C1 segment of cervical spinal cord (tissue), 14 donors: ENCODE measurements at regions not wholly inside any gene's neighbourhood (a gene's known extent, or its start where the extent isn't known, plus 50 kb on each side); places are given as distances from the start of the nearest gene placed in this dataset.
"Not testable (repeated sequence)": the region's sequence is repeated elsewhere in the genome, so short reads cannot be mapped to it uniquely, and the experiment has no call there.

Source experiments
- DNase-seq, 14 donors: peaks; one replicate each; lab custom pipeline; 2025; lab: John Stamatoyannopoulos, UW

DNA sequence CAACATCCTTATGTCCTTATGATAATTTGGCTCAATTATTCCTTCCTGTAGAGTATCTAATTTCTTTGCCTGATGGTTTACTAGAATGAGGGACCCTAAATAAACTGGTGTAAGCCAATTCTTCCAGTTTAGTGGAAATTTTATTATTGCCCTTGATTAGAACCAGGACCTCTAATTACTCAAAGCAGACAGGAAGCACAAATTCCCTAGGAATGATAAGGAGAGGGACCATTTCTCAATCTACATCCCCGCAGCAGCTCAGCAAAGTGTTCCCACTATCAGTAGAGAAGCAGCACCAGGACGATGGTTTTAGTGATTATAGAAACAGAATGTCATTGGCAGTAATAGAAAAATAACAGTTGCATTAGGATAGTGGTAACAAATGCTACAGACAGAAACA, 97.1 kb downstream of the PLPPR4 start:
- no peak for DNase-seq

DNA sequence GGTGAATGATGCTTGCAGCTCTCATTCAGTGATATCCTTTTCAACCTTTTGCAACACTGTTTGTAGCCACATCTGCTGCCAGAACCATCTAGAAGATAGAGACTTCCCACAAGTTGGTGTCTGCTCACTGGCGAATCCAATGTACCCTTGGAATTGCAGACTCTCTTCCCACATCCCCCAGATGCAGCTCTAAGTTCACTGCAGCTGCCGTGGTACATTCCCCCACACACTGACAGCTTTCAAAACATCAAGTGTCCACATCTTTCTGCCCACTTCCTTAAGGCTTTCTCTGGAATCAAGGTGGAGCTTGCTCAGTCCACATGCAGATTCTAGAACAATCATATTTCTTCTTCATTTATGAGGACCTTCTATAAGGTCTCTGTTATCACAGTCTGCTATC, 99.2 kb downstream of the PLPPR4 start:
- no peak for DNase-seq

DNA sequence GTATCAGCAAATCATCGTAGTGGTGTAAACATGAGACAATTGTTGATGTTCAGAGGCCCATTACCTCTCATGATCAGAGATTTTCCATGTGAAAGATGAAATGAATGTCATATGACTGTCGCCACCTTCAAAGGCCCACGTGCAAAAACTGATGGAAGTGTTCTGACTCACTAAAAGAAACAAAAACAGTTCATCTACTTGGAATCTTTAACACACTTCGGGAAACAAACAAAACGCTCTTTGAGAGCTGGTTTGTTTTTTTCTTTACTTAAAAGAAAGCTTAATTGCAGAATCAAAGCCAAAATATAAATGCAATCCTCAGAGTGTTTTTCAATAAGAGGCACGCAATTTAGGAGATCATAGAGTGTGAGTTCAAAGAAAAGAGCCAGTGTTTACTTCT, 100.8 kb downstream of the PLPPR4 start:
- no peak for DNase-seq

DNA sequence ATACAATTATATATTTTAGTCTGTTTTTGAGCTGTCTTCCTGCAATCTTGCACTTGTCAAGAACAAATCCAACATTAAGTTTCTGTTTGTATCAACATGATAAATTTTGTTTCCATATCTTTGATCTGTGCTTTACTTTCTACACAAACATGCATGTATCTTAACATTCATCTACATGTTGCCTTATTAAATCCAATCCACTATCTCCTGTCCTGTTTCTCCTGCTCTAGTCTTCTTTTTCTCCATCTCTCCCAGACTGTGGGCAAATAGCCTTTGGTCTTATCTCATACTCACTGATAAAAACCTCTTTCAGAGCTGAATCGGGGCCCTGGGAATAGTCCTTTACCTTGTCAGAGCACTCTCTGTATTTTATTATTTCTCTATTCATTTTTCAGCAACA, 101.3 kb downstream of the PLPPR4 start:
- no peak for DNase-seq

DNA sequence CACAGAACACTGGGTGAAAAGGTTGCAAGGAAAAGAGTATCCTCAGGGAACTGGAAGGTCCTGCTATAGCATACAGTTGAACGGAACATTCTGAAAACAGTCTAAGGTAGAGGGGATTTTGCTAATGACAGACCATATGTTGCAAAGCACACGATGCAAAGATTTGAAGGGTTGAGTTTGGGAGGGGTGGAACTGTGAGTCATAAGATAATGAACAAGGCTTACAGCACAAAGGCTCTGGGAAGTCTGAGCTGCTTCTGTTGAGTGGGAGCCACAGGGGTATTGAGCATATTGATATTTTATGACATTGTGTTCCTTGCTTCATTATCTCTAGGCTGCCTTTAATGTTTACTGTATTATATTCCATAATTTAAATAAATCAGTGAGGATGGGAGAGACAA, 104.9 kb downstream of the PLPPR4 start:
- no peak for DNase-seq

DNA sequence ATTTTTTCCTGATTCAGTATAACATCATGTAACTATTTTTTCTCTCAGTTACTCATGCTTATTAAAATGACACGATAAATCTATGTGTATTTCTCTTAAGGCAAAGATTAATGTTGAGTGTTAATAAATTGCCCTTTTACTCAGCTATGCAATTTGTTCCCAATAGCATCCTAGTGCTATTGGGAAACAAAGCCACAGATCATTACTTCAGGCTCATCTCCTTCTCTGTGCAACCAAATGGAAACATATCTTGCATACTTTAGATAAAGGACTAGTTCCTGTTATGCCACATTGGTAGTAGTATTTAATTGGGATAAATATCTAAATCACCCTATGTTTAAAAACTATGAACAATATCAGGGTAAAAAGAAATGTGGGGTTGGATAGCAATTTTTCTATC, 106.2 kb downstream of the PLPPR4 start:
- no peak for DNase-seq

DNA sequence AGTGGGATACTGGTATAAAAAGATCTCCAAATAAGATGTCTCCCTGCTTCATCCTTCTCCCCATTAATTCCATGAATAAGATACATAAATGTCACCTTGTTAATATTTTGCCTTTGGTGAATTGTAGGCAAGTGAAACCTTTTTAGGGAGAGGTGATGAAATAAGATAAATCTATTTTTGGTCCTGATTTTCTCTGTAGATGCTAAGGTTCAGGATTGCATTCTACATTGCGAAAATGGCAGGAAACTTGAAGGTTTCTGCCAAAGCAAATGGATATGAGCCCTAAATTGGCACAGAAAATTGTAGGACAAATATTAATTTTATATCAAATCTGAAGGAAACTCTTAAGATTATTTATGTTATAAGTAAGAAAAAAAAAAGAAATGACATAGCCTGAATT, 107.1 kb downstream of the PLPPR4 start:
- no peak for DNase-seq

DNA sequence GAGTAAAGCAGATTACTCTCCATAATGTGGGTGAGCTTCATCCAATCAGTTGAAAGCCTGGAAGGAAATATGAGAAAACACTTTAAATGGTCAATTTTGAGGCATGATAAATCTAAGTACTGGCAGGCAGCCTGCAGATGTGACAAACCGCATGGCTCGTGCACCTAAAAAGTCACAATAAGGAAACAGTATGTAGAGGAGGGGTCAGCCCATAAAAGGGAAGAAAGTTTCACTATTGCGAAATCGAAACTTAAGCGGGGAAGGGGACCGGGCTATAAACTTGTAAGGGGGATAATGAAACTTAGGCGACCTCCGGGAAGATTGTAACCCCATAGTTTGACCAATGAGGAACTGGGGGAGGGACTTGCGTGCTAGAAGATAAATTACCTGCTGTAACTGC, 109.8 kb downstream of the PLPPR4 start:
- no peak for DNase-seq

DNA sequence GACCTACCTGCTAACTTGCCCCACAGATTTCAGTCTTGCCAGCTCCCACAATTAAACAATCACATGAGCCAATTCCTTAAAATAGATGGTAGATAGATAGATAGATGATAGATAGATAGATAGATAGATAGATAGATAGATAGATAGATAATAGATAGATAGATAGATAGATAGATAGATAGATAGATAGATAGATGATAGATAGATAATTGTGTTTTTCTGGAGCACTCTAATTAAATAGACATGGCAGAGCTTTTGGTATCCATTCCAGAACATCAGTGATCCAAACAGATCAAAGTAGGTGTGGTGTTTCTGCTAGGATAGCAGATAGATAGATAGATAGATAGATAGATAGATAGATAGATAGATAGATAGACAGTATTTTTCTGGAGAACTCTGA, 110.4 kb downstream of the PLPPR4 start:
- DNase-seq = not testable (repeated sequence)

DNA sequence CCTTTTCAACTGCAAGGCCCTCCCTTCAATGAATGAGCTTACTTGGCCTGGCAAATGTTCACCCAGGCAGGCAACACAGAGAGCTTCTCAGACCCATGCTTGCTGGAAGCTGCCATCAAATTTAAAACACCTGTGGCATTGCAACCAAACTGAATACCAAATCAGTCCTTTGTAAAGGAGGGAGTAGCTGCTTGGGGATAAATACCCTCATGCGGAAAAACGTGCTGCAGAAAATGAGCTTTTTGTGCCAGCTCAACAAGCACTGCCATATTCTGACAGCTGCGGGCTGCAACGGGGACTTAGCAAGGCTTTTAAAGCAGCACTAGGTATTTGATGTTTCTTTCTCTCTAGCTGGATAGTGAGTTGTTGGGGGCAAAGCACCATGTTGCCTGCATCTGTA, 119.7 kb downstream of the PLPPR4 start:
- no peak for DNase-seq

DNA sequence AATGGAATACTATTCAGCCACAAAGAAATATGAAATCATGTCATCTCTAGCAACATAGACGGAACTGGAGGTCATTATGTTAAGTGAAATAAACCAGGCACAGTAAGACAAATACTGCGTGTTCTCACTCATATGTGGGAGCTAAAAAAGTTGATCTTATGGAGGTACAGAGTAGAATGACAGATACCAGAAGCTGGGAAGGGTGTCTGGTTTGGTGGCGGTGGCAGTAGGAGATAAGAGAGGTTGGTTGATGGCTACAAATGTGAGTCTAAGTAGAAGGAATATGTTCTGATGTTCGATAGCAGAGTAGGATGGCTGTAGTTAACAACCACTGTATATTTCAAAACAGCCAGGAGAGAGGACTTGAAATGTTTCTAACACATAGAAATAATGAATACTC, 121.6 kb downstream of the PLPPR4 start:
- no peak for DNase-seq

DNA sequence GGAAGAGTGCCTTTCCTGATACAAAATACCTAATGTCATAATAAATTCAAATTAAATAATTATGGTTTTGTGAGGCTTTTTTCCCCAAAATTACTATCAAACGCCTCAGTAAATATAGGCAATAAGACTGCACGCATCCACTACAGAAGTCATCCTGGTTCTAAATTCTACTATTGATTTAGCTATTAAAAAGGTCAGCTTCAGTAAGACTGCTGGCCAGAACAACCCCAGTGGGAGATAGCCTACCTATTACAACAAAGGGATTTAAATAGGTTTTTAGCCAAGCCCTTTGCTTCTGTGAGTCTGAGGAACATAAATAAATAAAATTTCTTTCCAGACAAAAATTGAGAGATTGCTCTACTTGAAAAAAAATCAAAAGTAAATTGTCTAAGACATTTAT, 132.1 kb downstream of the PLPPR4 start:
- DNase-seq = no peak

DNA sequence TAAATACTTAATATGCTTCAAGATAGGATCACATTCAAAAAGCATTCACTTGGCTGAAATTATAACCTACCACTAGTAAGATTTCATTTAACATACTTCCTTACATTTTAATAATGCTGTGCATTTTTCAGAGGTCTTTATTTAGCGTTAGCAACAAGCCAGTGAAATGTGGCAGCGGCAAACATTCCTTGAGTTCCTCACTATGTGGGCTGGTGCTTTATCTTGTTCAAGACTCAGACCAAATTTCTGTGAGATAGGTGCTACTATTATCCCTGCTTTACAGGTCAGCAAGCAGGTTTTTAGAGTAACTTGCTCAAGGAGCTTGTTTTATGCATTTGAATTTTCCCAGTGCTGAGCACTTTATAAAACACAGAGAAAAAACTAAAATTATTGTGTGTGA, 132.7 kb downstream of the PLPPR4 start:
- DNase-seq = no peak

DNA sequence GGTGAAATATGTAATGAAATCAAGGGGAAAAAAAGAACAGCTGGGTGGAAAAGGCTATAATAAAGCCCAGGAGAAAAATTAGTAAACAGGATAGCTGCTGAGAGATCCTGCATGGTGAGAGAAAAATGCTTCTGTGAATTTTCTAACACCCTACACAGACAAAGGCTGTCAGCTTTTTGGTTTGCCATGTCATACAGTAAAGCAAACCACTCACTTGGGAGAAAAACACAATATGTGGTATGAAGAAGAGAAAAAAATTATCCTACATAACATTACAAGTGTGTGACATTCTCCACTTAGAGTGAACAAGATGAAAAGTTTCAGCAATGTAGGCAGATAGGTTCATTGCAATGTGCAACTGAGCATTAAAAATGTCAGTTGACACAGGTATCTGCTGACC, 133.6 kb downstream of the PLPPR4 start:
- DNase-seq = no peak

DNA sequence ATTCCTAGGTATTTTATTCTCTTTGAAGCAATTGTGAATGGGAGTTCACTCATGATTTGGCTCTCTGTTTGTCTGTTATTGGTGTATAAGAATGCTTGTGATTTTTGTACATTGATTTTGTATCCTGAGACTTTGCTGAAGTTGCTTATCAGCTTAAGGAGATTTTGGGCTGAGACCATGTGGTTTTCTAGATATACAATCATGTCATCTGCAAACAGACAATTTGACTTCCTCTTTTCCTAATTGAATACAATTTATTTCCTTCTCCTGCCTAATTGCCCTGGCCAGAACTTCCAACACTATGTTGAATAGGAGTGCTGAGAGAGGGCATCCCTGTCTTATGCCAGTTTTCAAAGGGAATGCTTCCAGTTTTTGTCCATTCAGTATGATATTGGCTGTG, 137.3 kb downstream of the PLPPR4 start:
- not testable (repeated sequence) for DNase-seq

DNA sequence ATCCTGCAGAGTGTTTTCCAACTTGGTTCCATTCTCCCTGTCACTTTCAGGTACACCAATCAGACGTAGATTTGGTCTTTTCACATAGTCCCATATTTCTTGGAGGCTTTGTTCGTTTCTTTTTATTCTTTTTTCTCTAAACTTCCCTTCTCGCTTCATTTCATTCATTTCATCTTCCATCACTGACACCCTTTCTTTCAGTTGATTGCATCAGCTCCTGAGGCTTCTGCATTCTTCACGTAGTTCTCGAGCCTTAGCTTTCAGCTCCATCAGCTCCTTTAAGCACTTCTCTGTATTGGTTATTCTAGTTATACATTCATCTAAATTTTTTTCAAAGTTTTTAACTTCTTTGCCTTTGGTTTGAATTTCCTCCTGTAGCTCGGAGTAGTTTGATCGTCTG, 140.1 kb downstream of the PLPPR4 start:
- DNase-seq = not testable (repeated sequence)

DNA sequence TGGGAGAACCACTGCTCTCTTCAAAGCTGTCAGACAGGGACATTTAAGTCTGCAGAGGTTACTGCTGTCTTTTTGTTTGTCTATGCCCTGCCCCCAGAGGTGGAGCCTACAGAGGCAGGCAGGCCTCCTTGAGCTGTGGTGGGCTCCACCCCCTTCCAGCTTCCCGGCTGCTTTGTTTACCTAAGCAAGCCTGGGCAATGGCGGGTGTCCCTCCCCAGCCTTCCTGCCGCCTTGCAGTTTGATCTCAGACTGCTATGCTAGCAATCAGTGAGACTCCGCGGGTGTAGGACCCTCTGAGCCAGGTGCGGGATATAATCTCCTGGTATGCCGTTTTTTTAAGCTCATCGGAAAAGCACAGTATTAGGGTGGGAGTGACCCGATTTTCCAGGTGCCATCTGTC, 141.0 kb downstream of the PLPPR4 start:
- not testable (repeated sequence) for DNase-seq

DNA sequence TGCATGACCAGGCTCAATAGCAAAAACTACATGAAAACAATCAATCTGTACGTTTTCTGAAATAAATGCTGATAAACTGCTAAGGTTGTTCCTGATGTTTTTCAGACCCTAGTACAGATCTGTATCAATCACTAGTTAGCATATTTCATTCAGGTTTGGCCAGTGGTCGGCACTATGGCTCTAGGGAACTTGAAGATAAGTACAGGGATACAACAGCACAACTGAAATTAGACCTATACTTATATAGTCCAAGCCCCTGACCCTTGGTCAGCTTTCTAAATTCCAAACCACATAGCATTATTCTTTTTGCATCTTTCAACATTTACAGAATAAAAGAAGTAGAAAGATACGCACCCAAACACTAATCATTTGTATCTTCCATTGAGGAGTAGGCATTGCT, 142.7 kb downstream of the PLPPR4 start:
- DNase-seq = no peak

DNA sequence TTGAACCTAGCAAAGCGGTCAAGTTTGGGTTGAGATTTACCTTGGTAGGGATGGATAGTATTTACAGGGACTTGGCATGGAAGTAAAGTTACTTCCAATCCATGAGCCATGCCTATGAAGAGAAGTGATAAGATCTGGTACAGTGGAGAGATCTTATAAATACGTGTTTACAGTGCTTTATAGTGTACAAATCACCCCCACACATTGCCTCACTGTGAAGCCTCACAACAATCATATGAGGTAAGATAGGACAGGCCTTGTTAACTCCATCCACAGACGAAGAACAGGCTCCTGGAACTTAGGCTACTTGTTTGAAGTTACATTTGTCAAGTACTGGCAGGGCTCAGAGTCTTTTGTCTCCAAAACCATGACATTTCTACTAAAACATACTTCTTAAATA, 159.8 kb downstream of the PLPPR4 start:
- no peak for DNase-seq

DNA sequence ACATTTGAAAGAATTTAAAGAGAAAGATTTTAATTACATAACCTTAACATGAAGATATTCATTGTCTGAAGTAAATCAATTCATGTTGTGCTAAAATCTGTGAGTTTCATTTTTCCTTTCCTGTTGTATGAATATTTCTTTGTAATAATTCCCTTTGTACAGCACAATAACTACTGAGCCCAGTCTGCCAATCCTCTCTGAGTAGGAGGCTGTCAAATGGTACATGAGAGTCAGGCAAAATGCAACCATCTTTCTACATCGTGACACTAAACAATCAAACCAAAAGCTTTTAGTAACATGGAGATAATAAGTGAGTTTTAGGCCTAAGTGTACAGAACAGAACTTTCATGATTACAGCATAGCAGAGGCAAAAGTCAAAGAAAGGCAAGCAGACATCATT, 165.5 kb downstream of the PLPPR4 start:
- no peak for DNase-seq

DNA sequence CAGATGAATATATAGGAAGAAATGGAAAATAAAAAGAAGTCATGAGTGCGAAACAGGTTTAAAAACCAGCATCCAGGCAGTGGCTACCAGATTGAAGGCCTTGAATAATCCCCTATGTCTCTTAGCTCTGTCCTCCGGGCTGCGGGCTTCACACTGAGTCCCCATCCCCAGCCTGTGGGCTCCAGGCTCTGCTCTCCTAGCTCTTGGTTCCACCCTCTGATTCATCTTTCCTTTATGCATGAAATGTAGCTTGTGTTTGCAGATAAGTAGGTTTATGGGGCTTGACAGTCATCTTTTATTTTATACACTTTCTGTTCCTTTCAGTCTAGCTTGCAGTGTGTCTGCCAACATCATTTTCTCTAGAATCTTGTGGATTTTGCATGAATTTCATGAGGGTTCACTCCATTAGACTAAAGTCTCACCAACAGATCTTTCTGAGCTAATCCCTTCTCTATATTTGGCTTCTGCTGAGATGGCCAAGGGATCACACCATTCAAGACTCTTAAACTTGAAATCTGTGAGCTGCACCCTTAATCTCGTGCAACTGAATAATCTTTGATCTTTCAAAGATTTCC, 174.5 kb downstream of the PLPPR4 start:
- DNase-seq = no peak

DNA sequence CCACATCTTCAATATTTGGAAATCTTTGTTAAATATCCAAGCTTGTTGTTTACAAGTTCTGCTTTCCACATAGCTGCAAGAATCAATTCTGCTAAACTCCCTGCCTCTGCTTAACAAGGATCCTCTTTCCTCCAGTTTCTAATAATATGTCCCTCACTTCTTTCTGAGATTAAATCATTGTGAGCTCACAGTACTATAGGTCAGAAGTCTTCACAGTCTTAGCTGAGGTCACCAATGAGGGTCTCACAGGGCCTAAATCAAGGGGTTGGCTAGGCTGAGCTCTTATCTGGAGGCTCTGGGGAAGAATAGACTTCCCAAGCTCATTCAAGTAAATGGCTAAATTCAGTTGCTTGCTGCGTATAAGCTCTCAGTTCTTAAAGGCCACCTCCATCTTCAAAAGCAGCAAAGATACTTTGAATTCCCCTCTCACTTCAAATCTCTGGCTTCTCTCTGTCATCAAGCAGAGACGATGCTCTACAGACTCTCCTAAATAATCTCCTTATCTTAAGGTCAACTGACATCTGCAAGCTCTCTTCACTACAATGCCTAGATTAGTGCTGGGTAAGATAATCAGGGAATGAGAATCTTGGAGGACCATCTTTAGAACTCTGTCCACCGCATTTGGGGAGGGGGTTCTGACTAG, 175.3 kb downstream of the PLPPR4 start:
- DNase-seq = no peak

DNA sequence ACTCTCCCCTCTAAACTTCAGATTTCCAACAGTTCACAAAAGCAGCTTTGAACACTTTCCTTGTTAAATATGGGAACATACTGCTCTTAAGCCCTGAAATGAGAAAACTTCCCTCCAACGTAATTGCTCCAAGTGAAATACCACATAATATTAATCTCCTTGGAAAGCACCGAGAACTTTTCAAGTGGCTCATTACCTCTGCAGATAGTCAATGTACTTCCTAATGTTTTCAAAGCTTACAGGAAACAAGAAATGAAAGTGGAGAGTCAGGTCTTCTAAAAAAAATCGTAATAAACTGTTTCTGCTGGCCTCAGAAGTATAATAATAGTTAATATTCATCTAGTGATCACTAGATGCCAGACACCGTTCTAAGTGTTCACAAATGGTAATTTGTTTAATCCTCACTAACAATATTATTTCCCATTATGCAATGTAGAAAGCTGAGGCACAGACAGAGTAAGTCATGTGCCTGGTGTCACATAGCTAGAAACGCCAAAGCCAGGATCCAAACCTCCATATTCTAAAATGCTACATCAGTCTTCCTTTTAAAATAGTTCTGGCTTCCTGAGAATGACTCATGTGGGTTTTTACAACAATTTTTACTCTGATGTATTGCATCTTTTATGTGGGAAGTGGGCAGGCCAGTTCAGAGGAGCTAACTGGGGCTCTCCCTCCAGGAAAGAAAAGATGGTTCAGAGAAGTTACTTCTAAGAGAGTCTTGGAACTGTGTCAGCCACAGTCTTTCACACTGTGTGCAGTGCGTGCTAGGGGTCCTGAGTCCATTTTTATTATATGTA, 177.2 kb downstream of the PLPPR4 start:
- no peak for DNase-seq
